ENCODE measurements at regions not wholly inside any gene's neighbourhood (a gene's known extent, or its start where the extent isn't known, plus 50 kb on each side); places are given as distances from the start of the nearest gene placed in this dataset.
A peak's percentile ranks its signal among the peaks of the same experiment; 100 is the strongest.

- no peak for DNase-seq (ENCODE audit: low spot score)
- in situ Hi-C loops (cut with HindIII; ENCODE audit: low sequenced_read_pairs) = no loop called here
Observed at GRCh38 chrX:10045327-10046000, 78.3 kb downstream of the CLDN34 start.

- in situ Hi-C loops (cut with HindIII; ENCODE audit: low sequenced_read_pairs) = no loop called here
- DNase-seq (ENCODE audit: low spot score) = no peak
Observed at GRCh38 chrX:10047133-10047532, 80.0 kb downstream of the CLDN34 start.

GRCh38 chrX:10047631-10048030 lies 80.5 kb downstream of the CLDN34 start:
- in situ Hi-C loops (cut with HindIII; ENCODE audit: low sequenced_read_pairs) = no loop called here
- no peak for DNase-seq (ENCODE audit: low spot score)

GRCh38 chrX:10048076-10048475 lies 80.9 kb downstream of the CLDN34 start:
- no peak for DNase-seq (ENCODE audit: low spot score)
- in situ Hi-C loops (cut with HindIII; ENCODE audit: low sequenced_read_pairs) = no loop called here

GRCh38 chrX:10048707-10049106 lies 81.5 kb downstream of the CLDN34 start:
- in situ Hi-C loops (cut with HindIII; ENCODE audit: low sequenced_read_pairs) = no loop called here
- no peak for DNase-seq (ENCODE audit: low spot score)

GRCh38 chrX:10049236-10049635 lies 82.1 kb downstream of the CLDN34 start:
- in situ Hi-C loops (cut with HindIII; ENCODE audit: low sequenced_read_pairs) = no loop called here
- DNase-seq (ENCODE audit: low spot score) = no peak

- in situ Hi-C loops (cut with HindIII; ENCODE audit: low sequenced_read_pairs) = no loop called here
Observed at GRCh38 chrX:10050481-10050880, 83.3 kb downstream of the CLDN34 start.

GRCh38 chrX:10051866-10052480 lies 84.8 kb downstream of the CLDN34 start:
- no peak for DNase-seq (ENCODE audit: low spot score)
- in situ Hi-C loops (cut with HindIII; ENCODE audit: low sequenced_read_pairs) = no loop called here

More at GRCh38 chrX:10050481-10050880, 83.3 kb downstream of the CLDN34 start:
- DNase-seq (ENCODE audit: low spot score) = no peak

GRCh38 chrX:10052906-10053625 lies 85.9 kb downstream of the CLDN34 start:
- no peak for DNase-seq (ENCODE audit: low spot score)
- in situ Hi-C loops (cut with HindIII; ENCODE audit: low sequenced_read_pairs) = no loop called here

- in situ Hi-C loops (cut with HindIII; ENCODE audit: low sequenced_read_pairs) = no loop called here
Observed at GRCh38 chrX:10054396-10054795, 87.2 kb downstream of the CLDN34 start.

GRCh38 chrX:10055430-10055829 lies 88.3 kb downstream of the CLDN34 start:
- no peak for DNase-seq (ENCODE audit: low spot score)
- in situ Hi-C loops (cut with HindIII; ENCODE audit: low sequenced_read_pairs) = no loop called here

More at GRCh38 chrX:10054396-10054795, 87.2 kb downstream of the CLDN34 start:
- DNase-seq (ENCODE audit: low spot score) = no peak

- no peak for DNase-seq (ENCODE audit: low spot score)
- in situ Hi-C loops (cut with HindIII; ENCODE audit: low sequenced_read_pairs) = no loop called here
Observed at GRCh38 chrX:10062352-10062751, 94.4 kb upstream of the CLCN4 start.

- no peak for DNase-seq (ENCODE audit: low spot score)
- in situ Hi-C loops (cut with HindIII; ENCODE audit: low sequenced_read_pairs) = no loop called here
Observed at GRCh38 chrX:10062980-10063379, 93.8 kb upstream of the CLCN4 start.

GRCh38 chrX:10064736-10065135 lies 92.0 kb upstream of the CLCN4 start:
- DNase-seq (ENCODE audit: low spot score) = peak; percentile 58
- in situ Hi-C loops (cut with HindIII; ENCODE audit: low sequenced_read_pairs) = no loop called here

- in situ Hi-C loops (cut with HindIII; ENCODE audit: low sequenced_read_pairs) = no loop called here
- peak; percentile 27 for DNase-seq (ENCODE audit: low spot score)
Observed at GRCh38 chrX:10070714-10071436, 85.9 kb upstream of the CLCN4 start.

GRCh38 chrX:10071451-10072144 lies 85.2 kb upstream of the CLCN4 start:
- in situ Hi-C loops (cut with HindIII; ENCODE audit: low sequenced_read_pairs) = no loop called here
- peak; percentile 89 for DNase-seq (ENCODE audit: low spot score)

GRCh38 chrX:10072786-10073568 lies 83.8 kb upstream of the CLCN4 start:
- DNase-seq (ENCODE audit: low spot score) = peak; percentile 72
- in situ Hi-C loops (cut with HindIII; ENCODE audit: low sequenced_read_pairs) = no loop called here

GRCh38 chrX:10073671-10074070 lies 83.1 kb upstream of the CLCN4 start:
- in situ Hi-C loops (cut with HindIII; ENCODE audit: low sequenced_read_pairs) = no loop called here
- no peak for DNase-seq (ENCODE audit: low spot score)

Measured in G401 (cell line).